D721Med (cell line): ENCODE measurements at regions not wholly inside any gene's neighbourhood (a gene's known extent, or its start where the extent isn't known, plus 50 kb on each side); places are given as distances from the start of the nearest gene placed in this dataset.

Experiments
- DNase-seq: peaks from one replicate; pipeline ENCODE4 v3.0.0; 2011; ENCODE audit warnings: low spot score; ENCODE audit not compliant: insufficient read length
- FAIRE-seq: peaks from 2 replicates; lab custom pipeline; 2011; peaks lifted over from hg19 to GRCh38; lab: Jason Lieb, UNC
- TF ChIP-seq, protein P1 (sequence below): IDR thresholded peaks from 2 replicates; pipeline ENCODE4 v1.5.1; 2012; ENCODE audit warnings: mild to moderate bottlenecking, control low read depth; ENCODE audit not compliant: insufficient read depth; ENCODE audit errors: missing control alignments

DNA sequence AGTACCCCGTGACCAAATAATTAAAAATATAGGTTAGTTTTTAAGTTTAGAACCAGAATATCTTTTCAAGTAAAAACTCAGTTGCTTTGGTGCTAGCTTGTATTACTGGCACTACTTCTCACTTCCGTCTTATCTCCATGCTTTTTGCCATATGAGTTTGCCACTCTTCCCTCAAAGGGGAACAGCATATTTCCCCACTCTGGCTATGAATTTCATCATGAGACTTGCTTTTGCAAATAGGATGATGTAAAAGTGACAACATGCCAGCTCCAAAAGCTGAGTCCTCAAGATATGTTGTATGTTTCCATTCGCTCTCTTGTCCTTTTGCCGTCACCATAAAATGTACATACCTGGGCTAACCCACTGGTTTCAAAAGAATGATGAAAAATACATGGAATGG, 178.1 kb upstream of the SEMA3A start:
- no peak for FAIRE-seq
- DNase-seq, result no peak
- TF ChIP-seq, protein P1, sequence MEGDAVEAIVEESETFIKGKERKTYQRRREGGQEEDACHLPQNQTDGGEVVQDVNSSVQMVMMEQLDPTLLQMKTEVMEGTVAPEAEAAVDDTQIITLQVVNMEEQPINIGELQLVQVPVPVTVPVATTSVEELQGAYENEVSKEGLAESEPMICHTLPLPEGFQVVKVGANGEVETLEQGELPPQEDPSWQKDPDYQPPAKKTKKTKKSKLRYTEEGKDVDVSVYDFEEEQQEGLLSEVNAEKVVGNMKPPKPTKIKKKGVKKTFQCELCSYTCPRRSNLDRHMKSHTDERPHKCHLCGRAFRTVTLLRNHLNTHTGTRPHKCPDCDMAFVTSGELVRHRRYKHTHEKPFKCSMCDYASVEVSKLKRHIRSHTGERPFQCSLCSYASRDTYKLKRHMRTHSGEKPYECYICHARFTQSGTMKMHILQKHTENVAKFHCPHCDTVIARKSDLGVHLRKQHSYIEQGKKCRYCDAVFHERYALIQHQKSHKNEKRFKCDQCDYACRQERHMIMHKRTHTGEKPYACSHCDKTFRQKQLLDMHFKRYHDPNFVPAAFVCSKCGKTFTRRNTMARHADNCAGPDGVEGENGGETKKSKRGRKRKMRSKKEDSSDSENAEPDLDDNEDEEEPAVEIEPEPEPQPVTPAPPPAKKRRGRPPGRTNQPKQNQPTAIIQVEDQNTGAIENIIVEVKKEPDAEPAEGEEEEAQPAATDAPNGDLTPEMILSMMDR, result no peak

DNA sequence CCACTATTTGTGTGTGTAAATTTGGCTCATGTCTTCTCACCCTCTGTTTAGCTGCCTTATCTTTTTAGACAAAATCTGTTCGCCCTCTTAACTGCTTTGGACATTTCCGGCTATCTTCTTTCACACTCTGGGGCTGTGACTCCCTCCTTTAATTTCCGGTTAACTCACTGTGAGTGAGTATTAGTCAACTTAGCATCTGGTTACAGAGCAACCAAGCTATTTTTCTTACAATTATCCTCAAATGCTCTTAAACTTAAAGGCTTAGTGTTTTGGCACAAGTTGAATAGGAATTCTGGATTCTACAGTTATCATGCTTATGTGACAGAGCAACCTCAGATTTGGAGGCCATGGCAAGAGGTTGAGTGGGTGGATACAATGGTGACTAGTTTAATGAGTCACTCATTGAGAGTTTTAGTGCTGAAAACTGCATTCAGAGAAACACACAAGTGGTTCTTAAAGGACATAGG, 177.6 kb upstream of the SEMA3A start:
- TF ChIP-seq, protein P1, result no peak
- no peak for FAIRE-seq
- no peak for DNase-seq

DNA sequence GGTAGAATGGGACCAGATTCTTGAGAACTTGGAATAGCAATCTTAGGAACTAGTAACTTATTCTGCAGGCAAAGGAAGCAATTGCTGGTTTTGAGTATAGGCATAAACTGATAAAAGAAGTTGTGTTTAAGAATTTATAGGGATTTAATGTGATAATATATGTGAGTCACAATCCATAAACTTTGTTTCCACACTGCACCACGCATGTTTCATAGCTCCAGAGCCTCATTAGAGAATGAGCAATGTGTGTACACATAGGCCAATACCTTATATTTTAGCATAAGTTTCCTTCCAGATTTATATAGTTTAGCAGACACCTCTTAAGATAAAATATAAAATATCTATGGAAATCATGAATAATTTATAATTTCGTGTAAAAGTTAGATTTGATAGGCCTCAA, 175.5 kb upstream of the SEMA3A start:
- DNase-seq, result no peak
- FAIRE-seq, result no peak
- TF ChIP-seq, protein P1, result no peak

DNA sequence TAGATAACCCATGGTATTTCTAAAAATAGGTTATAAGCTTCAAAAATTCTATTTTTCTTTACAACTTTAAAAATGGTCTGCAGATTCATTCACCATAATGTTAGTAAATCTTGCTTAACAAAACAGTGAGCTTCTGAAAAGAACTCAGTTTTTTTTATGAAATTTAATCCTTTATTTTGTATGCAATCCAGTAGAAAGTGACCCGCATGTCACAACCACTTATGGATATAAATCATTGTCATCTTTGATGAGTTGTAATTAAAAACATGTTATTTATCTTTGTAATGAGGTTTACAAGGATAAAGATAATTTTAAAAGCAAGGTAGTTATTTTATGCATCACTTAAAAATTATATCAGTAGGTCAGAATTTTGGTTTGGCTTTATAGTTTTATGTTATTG, 173.5 kb upstream of the SEMA3A start:
- DNase-seq, result no peak
- TF ChIP-seq, protein P1, result no peak
- FAIRE-seq, result no peak

DNA sequence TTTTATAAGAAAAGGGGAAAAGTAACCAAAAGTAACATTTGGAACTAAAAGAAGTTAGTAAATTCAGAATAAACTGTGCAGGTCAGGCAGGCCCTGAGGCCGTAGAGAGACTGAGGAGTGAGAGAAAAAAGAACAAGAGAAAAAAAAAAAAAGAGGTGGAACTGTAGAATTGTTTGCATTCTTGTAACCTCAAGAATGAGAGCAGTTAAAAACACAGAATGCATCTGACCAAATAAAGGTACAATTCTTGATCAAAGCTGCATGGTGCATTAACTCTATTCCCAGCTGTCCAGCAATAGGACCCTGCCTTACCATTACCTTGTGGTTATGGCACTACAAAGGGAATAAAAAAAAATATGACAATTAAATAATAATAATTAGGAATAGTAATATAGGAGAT, 170.1 kb upstream of the SEMA3A start:
- FAIRE-seq (no peak), DNase-seq (no peak)
- TF ChIP-seq, protein P1, result no peak

DNA sequence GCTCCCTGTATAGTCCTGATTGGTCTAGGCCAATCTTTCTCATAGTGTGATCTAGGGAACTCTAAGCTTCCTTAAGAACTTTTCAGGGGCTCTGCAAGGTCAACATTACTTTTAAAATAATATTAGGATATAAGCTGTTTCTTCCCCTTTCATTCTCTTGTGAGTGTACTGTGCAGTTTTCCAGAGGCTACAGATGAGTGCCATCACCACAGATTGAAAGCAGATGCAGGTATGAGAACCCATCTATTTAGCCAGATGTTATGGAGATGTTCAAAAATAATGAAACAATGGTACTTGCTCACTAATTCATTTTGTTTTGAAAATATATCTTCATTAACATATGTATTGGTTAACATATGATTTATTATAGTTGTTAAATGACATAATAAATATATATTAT, 169.2 kb upstream of the SEMA3A start:
- TF ChIP-seq, protein P1, result no peak
- DNase-seq (no peak), FAIRE-seq (no peak)

DNA sequence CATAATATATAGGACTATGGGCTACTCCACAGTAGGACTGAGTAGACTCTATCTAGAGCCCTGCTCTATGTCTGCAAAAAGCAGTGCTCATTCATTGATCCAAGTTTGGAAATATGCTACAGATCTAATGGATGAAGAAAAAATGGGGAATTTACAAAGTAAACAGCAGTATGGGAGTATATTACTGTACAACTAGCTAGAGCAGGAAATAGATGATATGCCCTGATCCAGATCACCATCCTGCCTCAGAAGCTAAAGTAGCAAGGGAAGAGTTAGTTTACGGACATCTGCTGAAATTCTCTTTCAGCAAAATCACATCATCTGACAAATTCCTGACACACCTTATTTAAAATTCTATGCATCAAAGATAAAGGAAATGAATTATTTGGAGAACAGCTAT, 168.2 kb upstream of the SEMA3A start:
- FAIRE-seq (no peak), DNase-seq (no peak)
- TF ChIP-seq, protein P1, result no peak
